GM12892 (cell line): ENCODE measurements at regions not wholly inside any gene's neighbourhood (a gene's known extent, or its start where the extent isn't known, plus 50 kb on each side); places are given as distances from the start of the nearest gene placed in this dataset.

ENCODE experiments used
- POLR2A ChIP-seq: IDR thresholded peaks from 2 replicates; pipeline ENCODE4 v1.6.1; 2011; ENCODE audit warnings: low read depth, low read length, control low read depth
- POLR2AphosphoS5 ChIP-seq: IDR thresholded peaks from 2 replicates; pipeline ENCODE4 v1.6.1; 2011; ENCODE audit warnings: low read depth, low read length, control low read depth

DNA sequence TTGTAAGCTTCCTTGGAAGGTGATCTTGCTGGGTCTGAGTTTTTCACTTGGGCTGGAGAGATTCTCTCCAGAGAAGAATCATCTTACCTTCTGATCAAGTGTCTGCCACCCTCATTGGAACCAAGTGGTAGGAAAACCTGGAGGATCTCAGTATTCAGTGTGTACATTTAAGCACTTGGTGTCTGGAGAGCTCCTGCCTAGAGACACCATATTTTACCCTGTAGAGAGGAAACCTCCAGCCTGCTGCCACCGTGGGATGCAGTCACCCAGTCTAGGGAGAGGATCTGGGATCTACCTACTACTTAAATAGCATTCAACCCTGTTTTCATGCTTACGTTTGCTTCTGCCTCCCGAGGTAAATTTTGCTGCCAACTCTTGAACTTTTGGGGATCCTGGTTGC, 274.3 kb downstream of the SV2B start:
- TF ChIP-seq POLR2AphosphoS5 (no peak), POLR2A (no peak)
